Common myeloid progenitor, CD34-positive (primary cell): ENCODE measurements at regions not wholly inside any gene's neighbourhood (a gene's known extent, or its start where the extent isn't known, plus 50 kb on each side); places are given as distances from the start of the nearest gene placed in this dataset.

ENCODE experiments used
- CTCF ChIA-PET: fragments of 350-600 bp; sonication (Branson Sonifier 250); formaldehyde crosslinking; loops from one replicate; lab custom pipeline; 2021; ENCODE audit warnings: antibody characterized with exemption; lab: Charles Lee
- POLR2A ChIA-PET: fragments of 350-600 bp; sonication (Branson Sonifier 250); formaldehyde crosslinking; loops from one replicate; lab custom pipeline; 2021; ENCODE audit warnings: antibody characterized with exemption; lab: Charles Lee
- DNase-seq, 3 donors: peaks; one replicate each; pipeline versions ENCODE4 v3.0.0 to v3.0.0-alpha.2; 2013
- H3K27ac ChIP-seq, 2 experiments: 1 replicate in 1 of 2; 2 replicates in 1 of 2; pipeline ENCODE4 v1.7.0; 2013; ENCODE audit warnings: inconsistent platforms in 2 of 2, low read length in 2 of 2, mild to moderate bottlenecking in 2 of 2, low read depth in 1 of 2, moderate library complexity in 1 of 2; ENCODE audit not compliant: severe bottlenecking in 2 of 2, insufficient read depth in 1 of 2, poor library complexity in 1 of 2
- H3K27me3 ChIP-seq, 5 experiments: replicated peaks in 2 of 5; 1 replicate in 3 of 5; 2 replicates in 2 of 5; pipeline versions ENCODE4 v1.6.1 to v1.7.0; 2013; ENCODE audit warnings: low read length in 4 of 5, mild to moderate bottlenecking in 2 of 5, moderate library complexity in 2 of 5, inconsistent platforms in 1 of 5; ENCODE audit not compliant: insufficient read depth in 5 of 5, control insufficient read depth in 4 of 5
- H3K36me3 ChIP-seq, 4 experiments: 1 replicate in 2 of 4; 2 replicates in 2 of 4; pipeline versions ENCODE4 v1.6.1 to v1.7.0; 2013; ENCODE audit warnings: low read length in 3 of 4, control low read depth in 1 of 4, mild to moderate bottlenecking in 1 of 4; ENCODE audit not compliant: control insufficient read depth in 4 of 4, insufficient read depth in 4 of 4
- H3K4me1 ChIP-seq, 4 experiments: 1 replicate in 3 of 4; 2 replicates in 1 of 4; pipeline versions ENCODE4 v1.6.1 to v1.7.1; 2013; ENCODE audit warnings: low read length in 3 of 4, mild to moderate bottlenecking in 3 of 4, control low read depth in 1 of 4, inconsistent platforms in 1 of 4, moderate library complexity in 1 of 4; ENCODE audit not compliant: control insufficient read depth in 4 of 4, insufficient read depth in 4 of 4; ENCODE audit errors: control extremely low read depth in 1 of 4
- H3K4me3 ChIP-seq, 7 experiments: 1 replicate in 4 of 7; 2 replicates in 3 of 7; pipeline versions ENCODE4 v1.5.1 to v1.7.0; 2013; ENCODE audit warnings: mild to moderate bottlenecking in 7 of 7, low read length in 6 of 7, moderate library complexity in 6 of 7, inconsistent platforms in 2 of 7, low read depth in 2 of 7, control low read depth in 1 of 7; ENCODE audit not compliant: insufficient read depth in 4 of 7, control insufficient read depth in 1 of 7; ENCODE audit errors: extremely low read depth in 1 of 7
- H3K9me3 ChIP-seq, 5 experiments: 1 replicate in 4 of 5; 2 replicates in 1 of 5; pipeline versions ENCODE4 v1.6.1 to v1.7.1; 2013; ENCODE audit warnings: low read length in 4 of 5, mild to moderate bottlenecking in 2 of 5, inconsistent platforms in 1 of 5, low read depth in 1 of 5, moderate library complexity in 1 of 5; ENCODE audit not compliant: control insufficient read depth in 4 of 5, insufficient read depth in 2 of 5; ENCODE audit errors: control extremely low read depth in 1 of 5
- WGBS: methylation state at CpG from one replicate; pipeline ENCODE4 v1.1.5; 2013; ENCODE audit not compliant: insufficient coverage; 5-methylcytosine and 5-hydroxymethylcytosine counted together

DNA sequence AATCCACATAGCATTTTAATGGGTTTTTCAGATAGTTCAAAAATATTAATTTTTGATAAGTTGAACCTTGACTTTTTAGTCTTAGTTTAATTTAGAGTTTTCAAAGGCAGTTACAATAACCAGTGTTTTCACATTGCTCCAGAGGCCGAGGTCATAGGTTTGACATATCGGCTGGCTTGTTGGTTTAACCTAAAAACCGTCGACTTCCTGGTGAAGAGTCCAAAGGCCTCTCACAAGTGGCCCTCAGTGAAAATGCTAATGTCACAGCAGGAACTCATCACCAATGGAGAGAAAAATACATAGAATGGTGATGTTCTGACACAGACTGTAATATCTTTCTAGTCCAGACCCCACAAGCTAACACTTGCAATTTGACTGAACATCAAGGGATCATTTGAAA lies 642.3 kb downstream of the PLOD2 start:
- ChIA-PET POLR2A (no interaction called here), CTCF (no interaction called here)

GRCh38 chr3:145519398-145520047 lies 641.5 kb downstream of the PLOD2 start:
- Histone ChIP-seq H3K27me3 (no peaks in the 10 kb centered on the region), H3K4me1 (no peaks in the 10 kb centered on the region), H3K4me3 (no peak overlapping the region), H3K27ac (no peak overlapping the region), H3K36me3 (no peaks in the 10 kb centered on the region), H3K9me3 (no peaks in the 10 kb centered on the region)
- no peak for DNase-seq
- 82% methylated on average over 3 of the region's 6 CpGs for WGBS
- POLR2A ChIA-PET: no interaction called here
- CTCF ChIA-PET: no interaction called here

More for the DNA sequence above, 642.3 kb downstream of the PLOD2 start:
- Histone ChIP-seq H3K27ac (no peak overlapping the region), H3K36me3 (no peaks in the 10 kb centered on the region), H3K4me3 (no peak overlapping the region), H3K27me3 (no peaks in the 10 kb centered on the region), H3K4me1 (no peaks in the 10 kb centered on the region), H3K9me3 (no peaks in the 10 kb centered on the region)
- no peak for DNase-seq
- 94% methylated on average over 2 of the region's 4 CpGs for WGBS

DNA sequence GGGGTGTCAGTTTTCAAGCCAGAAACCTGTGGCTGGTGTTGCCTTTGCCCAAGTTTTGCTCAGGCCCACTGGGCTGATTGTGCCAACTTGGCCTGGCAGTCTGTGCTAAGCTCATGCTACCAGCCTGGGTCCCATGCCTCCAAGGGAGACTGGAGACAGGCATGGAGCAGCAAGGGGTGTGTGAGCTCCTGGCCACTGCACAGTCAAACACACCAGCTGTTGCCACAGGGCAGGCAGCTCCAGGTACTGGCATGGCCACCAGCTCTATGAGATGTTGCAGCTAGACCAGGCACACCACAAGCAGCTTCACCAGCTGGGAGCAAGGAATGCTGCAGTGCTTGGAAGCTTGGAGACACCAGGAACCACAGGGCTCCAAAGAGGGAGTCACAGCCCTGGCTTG lies 638.8 kb downstream of the PLOD2 start:
- Histone ChIP-seq H3K27ac (no peak overlapping the region), H3K9me3 (no peaks in the 10 kb centered on the region), H3K4me1 (no peaks in the 10 kb centered on the region), H3K4me3 (no peak overlapping the region), H3K36me3 (no peaks in the 10 kb centered on the region), H3K27me3 (no peaks in the 10 kb centered on the region)
- no peak for DNase-seq
- POLR2A ChIA-PET: no interaction called here
- CTCF ChIA-PET: no interaction called here

DNA sequence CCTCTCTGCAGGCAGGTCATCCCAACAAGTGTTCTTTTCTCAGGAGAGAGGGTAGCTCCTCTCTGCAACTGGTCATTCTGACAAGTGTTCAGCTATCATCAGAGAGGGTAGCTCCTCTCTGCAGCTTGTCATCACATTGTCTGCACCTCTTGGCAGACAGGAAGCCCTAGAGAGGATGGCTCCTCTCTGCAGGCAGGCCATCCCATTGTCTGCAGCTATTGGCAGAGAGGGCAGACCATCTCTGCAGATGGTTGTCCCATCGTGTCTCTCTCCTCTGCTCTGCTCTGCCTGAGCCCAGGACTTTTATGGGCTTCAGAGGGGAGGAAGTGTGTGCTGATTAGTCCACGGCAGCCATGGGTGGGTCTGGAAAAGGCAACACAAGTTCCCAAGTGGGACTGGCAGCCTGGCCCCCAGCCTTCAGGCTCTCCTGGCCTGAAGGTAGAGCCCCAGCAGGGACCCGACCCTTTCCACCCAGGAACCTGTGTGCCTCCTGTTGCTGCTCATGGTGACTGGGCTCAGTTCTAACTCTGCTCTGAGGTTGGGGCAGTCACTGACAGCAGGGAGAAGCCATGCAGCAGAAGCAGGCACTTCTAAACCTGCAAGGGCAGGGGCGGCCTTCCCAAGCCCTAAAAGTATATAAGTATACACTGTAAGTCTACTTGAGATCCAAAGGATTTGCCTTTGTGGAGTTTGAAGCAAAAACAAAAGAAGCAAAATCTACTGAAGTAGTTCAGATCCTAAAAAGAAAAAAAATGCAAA lies 637.9 kb downstream of the PLOD2 start:
- 95% methylated on average over 2 of the region's 4 CpGs for WGBS
- Histone ChIP-seq H3K4me1 (no peaks in the 10 kb centered on the region), H3K27ac (no peak overlapping the region), H3K4me3 (no peak overlapping the region), H3K9me3 (no peaks in the 10 kb centered on the region), H3K27me3 (no peaks in the 10 kb centered on the region), H3K36me3 (no peaks in the 10 kb centered on the region)
- POLR2A ChIA-PET: no interaction called here
- CTCF ChIA-PET: no interaction called here
- no peak for DNase-seq

DNA sequence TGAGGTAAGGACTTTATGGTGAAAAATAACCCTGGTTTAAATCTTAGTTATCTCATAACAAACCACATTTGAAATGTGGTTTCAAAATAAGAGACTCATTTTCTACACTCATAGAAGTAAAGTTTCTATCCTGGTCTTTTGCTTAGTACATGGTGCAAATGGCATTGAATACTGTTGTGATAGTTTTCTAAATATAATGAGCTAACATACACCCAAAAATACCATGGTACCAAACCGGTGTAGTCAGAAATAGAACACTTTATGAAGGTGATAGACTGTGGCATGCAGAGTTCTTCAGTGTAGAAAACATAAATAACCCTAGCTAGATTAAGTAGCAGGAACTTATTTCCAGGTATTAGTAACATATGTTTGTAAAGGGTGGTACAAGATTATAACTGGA lies 629.4 kb downstream of the PLOD2 start:
- POLR2A ChIA-PET: no interaction called here
- H3K9me3 ChIP-seq: no peaks in the 10 kb centered on the region
- H3K27ac ChIP-seq: no peak overlapping the region
- no peak overlapping the region for H3K4me3 ChIP-seq
- WGBS: no CpG with 5 or more reads among the region's 1 CpG
- CTCF ChIA-PET: no interaction called here
- H3K27me3 ChIP-seq: no peaks in the 10 kb centered on the region
- no peak for DNase-seq
- H3K36me3 ChIP-seq: no peaks in the 10 kb centered on the region
- no peaks in the 10 kb centered on the region for H3K4me1 ChIP-seq

DNA sequence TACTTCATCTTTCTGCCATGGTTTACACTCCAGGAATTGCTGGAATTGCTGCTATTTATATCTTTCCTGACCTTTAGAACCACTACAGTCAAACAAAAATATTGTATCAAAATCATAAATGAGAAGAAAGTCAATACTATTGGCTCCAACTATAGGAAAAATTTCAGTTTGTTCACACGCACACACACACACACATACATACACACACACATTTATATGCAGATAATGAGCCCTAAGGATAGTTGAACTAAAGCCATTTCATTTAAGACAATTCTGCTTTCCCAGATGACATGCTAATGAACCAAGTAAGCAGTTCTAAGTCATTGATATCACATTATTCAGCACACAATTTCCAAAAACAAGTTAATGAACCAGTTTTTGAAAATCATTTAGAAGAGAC lies 627.3 kb downstream of the PLOD2 start:
- WGBS: no CpG with 5 or more reads among the region's 1 CpG
- Histone ChIP-seq H3K4me1 (no peaks in the 10 kb centered on the region), H3K27me3 (no peaks in the 10 kb centered on the region), H3K36me3 (no peaks in the 10 kb centered on the region), H3K27ac (no peak overlapping the region), H3K9me3 (no peaks in the 10 kb centered on the region), H3K4me3 (no peak overlapping the region)
- no peak for DNase-seq
- CTCF ChIA-PET: no interaction called here
- POLR2A ChIA-PET: no interaction called here

- no peak overlapping the region for H3K4me3 ChIP-seq
- H3K27me3 ChIP-seq: no peaks in the 10 kb centered on the region
- ChIA-PET CTCF (no interaction called here), POLR2A (no interaction called here)
- no peak overlapping the region for H3K27ac ChIP-seq
- no peaks in the 10 kb centered on the region for H3K4me1 ChIP-seq
- no peaks in the 10 kb centered on the region for H3K36me3 ChIP-seq
- DNase-seq: no peak
- H3K9me3 ChIP-seq: no peaks in the 10 kb centered on the region
Measured at GRCh38 chr3:145536461-145536860, 624.5 kb downstream of the PLOD2 start.
